ENCODE measurements at regions not wholly inside any gene's neighbourhood (a gene's known extent, or its start where the extent isn't known, plus 50 kb on each side); places are given as distances from the start of the nearest gene placed in this dataset.

GRCh38 chr1:201594575-201595245 is 55.8 kb downstream of the NAV1 start:
- no peak for TF ChIP-seq MAX (IDR thresholded peaks at IDR 0.05; ENCODE audit: low read depth, low read length)
- TF ChIP-seq MYC (IDR thresholded peaks at IDR 0.05; ENCODE audit: low read depth, low read length), result no peak
- no peak for TF ChIP-seq CTCF (IDR thresholded peaks at IDR 0.05; ENCODE audit: low read depth, low read length)
- no peak for TF ChIP-seq POLR2A (IDR thresholded peaks at IDR 0.05; ENCODE audit: extremely low read depth, insufficient read length)
- peak; percentile 28 for DNase-seq (ENCODE audit: low read depth)
- no peak overlapping the region for H3K4me3 ChIP-seq (ENCODE audit: low read depth, low read length)

- no peak overlapping the region for H3K4me3 ChIP-seq (ENCODE audit: low read depth, low read length)
- no peak for DNase-seq (ENCODE audit: low read depth)
- TF ChIP-seq CTCF (IDR thresholded peaks at IDR 0.05; ENCODE audit: low read depth, low read length) (no peak), MAX (IDR thresholded peaks at IDR 0.05; ENCODE audit: low read depth, low read length) (no peak), MYC (IDR thresholded peaks at IDR 0.05; ENCODE audit: low read depth, low read length) (no peak), POLR2A (IDR thresholded peaks at IDR 0.05; ENCODE audit: extremely low read depth, insufficient read length) (no peak)
Observed at GRCh38 chr1:201595381-201595780, 56.5 kb downstream of the NAV1 start.

- TF ChIP-seq MAX (IDR thresholded peaks at IDR 0.05; ENCODE audit: low read depth, low read length), result no peak
- TF ChIP-seq CTCF (IDR thresholded peaks at IDR 0.05; ENCODE audit: low read depth, low read length), result no peak
- TF ChIP-seq MYC (IDR thresholded peaks at IDR 0.05; ENCODE audit: low read depth, low read length), result no peak
- TF ChIP-seq POLR2A (IDR thresholded peaks at IDR 0.05; ENCODE audit: extremely low read depth, insufficient read length), result no peak
- DNase-seq (ENCODE audit: low read depth), result no peak
- H3K4me3 ChIP-seq (ENCODE audit: low read depth, low read length), result no peak overlapping the region
Observed at GRCh38 chr1:201596101-201596868, 57.4 kb downstream of the NAV1 start.

- DNase-seq (ENCODE audit: low read depth), result no peak
- no peak overlapping the region for H3K4me3 ChIP-seq (ENCODE audit: low read depth, low read length)
Observed at GRCh38 chr1:201597551-201598230, 58.8 kb downstream of the NAV1 start.

More at GRCh38 chr1:201597551-201598230, 58.8 kb downstream of the NAV1 start:
- TF ChIP-seq CTCF (IDR thresholded peaks at IDR 0.05; ENCODE audit: low read depth, low read length) (no peak), MYC (IDR thresholded peaks at IDR 0.05; ENCODE audit: low read depth, low read length) (no peak), POLR2A (IDR thresholded peaks at IDR 0.05; ENCODE audit: extremely low read depth, insufficient read length) (no peak), MAX (IDR thresholded peaks at IDR 0.05; ENCODE audit: low read depth, low read length) (no peak)

Data from NB4 (cell line).